ENCODE measurements at regions not wholly inside any gene's neighbourhood (a gene's known extent, or its start where the extent isn't known, plus 50 kb on each side); places are given as distances from the start of the nearest gene placed in this dataset.

DNA sequence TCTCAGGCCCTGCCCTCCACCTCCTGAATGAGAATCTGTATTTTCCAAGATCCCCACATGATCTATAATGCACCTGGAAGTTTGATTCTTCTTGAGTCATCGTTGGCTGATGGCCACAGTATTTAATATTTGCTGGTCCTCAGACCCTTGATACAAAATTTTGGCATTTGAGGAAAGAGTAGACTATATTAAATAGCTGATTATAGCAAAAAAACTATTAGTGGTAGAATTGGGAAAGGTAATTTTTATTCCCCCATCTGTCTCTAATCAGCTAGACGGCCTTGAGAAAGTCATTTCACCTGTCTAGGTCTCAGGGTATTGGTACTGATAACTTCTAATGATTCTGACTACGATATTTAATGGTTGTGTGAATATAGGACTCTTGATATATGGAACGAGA lies 176.8 kb downstream of the BMP2 start:
- Mint-ChIP-seq H3K4me1 (ENCODE audit: low read depth) (no peaks in the 10 kb centered on the region), H3K4me3 (no peak overlapping the region), H3K27ac (no peak overlapping the region), H3K36me3 (ENCODE audit: low read depth) (no peaks in the 10 kb centered on the region), H3K27me3 (peaks cover 2% of the 10 kb centered on the region), H3K9me3 (no peaks in the 10 kb centered on the region)
- intact Hi-C loops (cut with micrococcal nuclease), result loop anchor here (5.0 kb wide), 1 partner anchor 117 kb away; no protein-coding TSS in a partner anchor

- peaks cover 9% of the 10 kb centered on the region for H3K9me3 Mint-ChIP-seq
- peaks cover 20% of the 10 kb centered on the region for H3K4me1 Mint-ChIP-seq (ENCODE audit: low read depth)
- no peak overlapping the region for H3K27ac Mint-ChIP-seq
- H3K27me3 Mint-ChIP-seq, result no peaks in the 10 kb centered on the region
- intact Hi-C loops (cut with micrococcal nuclease), result no loop called here
- H3K4me3 Mint-ChIP-seq, result no peak overlapping the region
- no peaks in the 10 kb centered on the region for H3K36me3 Mint-ChIP-seq (ENCODE audit: low read depth)
These were observed 186.1 kb downstream of the BMP2 start for GRCh38 chr20:6953611-6954010.

GRCh38 chr20:6954219-6954618 lies 186.7 kb downstream of the BMP2 start:
- Mint-ChIP-seq H3K36me3 (ENCODE audit: low read depth) (no peaks in the 10 kb centered on the region), H3K27ac (no peak overlapping the region), H3K4me1 (ENCODE audit: low read depth) (peaks cover 20% of the 10 kb centered on the region), H3K27me3 (no peaks in the 10 kb centered on the region), H3K9me3 (peaks cover 9% of the 10 kb centered on the region), H3K4me3 (no peak overlapping the region)
- intact Hi-C loops (cut with micrococcal nuclease), result no loop called here

DNA sequence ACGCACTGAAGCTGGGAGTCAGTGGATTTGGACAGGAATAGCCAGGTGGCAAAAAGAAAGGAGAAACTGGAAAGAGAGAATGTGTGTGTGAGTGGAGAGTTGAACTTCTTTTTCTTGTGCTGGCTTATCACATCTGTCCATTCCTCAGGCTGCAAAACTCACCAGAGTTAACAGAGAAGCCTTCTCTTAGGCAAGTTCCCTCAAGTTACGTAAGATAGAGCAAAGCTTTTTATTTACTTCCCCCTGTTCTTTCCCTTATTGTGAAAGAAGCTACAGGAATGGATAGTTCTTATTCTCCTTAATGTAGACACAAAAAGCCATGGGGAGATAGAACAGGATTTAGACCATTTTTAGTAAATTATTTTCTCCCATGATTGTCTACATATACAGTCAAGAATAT lies 188.6 kb downstream of the BMP2 start:
- Mint-ChIP-seq H3K9me3 (peaks cover 9% of the 10 kb centered on the region), H3K27me3 (no peaks in the 10 kb centered on the region), H3K36me3 (ENCODE audit: low read depth) (no peaks in the 10 kb centered on the region), H3K27ac (no peak overlapping the region), H3K4me3 (no peak overlapping the region), H3K4me1 (ENCODE audit: low read depth) (peaks cover 20% of the 10 kb centered on the region)
- intact Hi-C loops (cut with micrococcal nuclease), result no loop called here

- H3K27me3 Mint-ChIP-seq, result no peaks in the 10 kb centered on the region
- H3K4me3 Mint-ChIP-seq, result no peak overlapping the region
- peaks cover 4% of the 10 kb centered on the region for H3K9me3 Mint-ChIP-seq
- intact Hi-C loops (cut with micrococcal nuclease), result no loop called here
- H3K27ac Mint-ChIP-seq, result no peak overlapping the region
- no peaks in the 10 kb centered on the region for H3K36me3 Mint-ChIP-seq (ENCODE audit: low read depth)
- H3K4me1 Mint-ChIP-seq (ENCODE audit: low read depth), result peaks cover 20% of the 10 kb centered on the region
These were observed 189.1 kb downstream of the BMP2 start for GRCh38 chr20:6956574-6956973.

DNA sequence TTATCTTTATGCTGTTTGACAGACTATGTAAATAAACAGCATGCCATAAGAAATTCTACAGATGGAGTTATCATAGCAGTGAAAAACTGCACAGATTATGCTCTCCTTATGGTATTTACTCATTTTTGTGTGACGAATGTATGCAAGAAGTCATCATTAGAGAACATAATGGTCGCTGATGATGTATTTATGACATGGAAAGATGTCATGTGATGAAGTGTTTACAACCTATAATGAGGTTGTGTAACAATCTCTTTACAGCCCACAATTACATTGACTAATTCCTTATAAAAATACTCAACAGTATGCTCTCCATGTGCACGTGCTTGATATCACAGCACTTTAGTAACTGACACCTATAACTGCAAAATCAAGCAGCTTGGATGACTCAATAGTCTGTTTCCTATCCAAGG lies 192.4 kb downstream of the BMP2 start:
- H3K4me1 Mint-ChIP-seq (ENCODE audit: low read depth), result peaks cover 20% of the 10 kb centered on the region
- no peak overlapping the region for H3K27ac Mint-ChIP-seq
- no peaks in the 10 kb centered on the region for H3K9me3 Mint-ChIP-seq
- H3K27me3 Mint-ChIP-seq, result no peaks in the 10 kb centered on the region
- intact Hi-C loops (cut with micrococcal nuclease), result no loop called here
- no peaks in the 10 kb centered on the region for H3K36me3 Mint-ChIP-seq (ENCODE audit: low read depth)
- H3K4me3 Mint-ChIP-seq, result no peak overlapping the region

GRCh38 chr20:6966721-6967120 lies 199.2 kb downstream of the BMP2 start:
- intact Hi-C loops (cut with micrococcal nuclease), result no loop called here
- no peaks in the 10 kb centered on the region for H3K4me1 Mint-ChIP-seq (ENCODE audit: low read depth)
- H3K4me3 Mint-ChIP-seq, result no peak overlapping the region
- no peaks in the 10 kb centered on the region for H3K36me3 Mint-ChIP-seq (ENCODE audit: low read depth)
- no peaks in the 10 kb centered on the region for H3K27me3 Mint-ChIP-seq
- H3K9me3 Mint-ChIP-seq, result no peaks in the 10 kb centered on the region
- no peak overlapping the region for H3K27ac Mint-ChIP-seq

DNA sequence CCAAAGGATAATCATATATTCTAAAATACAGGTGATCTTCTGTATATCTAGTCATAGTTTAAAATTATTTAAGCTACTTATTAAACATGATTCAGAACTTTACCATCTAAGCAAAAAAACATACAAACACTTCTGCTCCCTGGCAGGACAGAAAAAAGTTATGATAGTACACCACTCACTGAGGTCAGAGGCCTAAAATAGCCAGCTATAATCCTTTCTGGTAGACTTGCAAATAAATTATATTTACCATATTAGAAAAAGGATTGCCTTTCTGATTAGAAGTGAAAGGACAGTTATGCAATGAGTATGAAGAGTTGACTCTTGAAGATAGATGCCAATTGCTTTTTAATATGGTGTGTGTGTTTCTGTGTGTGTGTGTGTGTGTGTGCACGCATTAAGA lies 207.4 kb downstream of the BMP2 start:
- no peak overlapping the region for H3K27ac Mint-ChIP-seq
- intact Hi-C loops (cut with micrococcal nuclease), result no loop called here
- H3K9me3 Mint-ChIP-seq, result peaks cover 15% of the 10 kb centered on the region
- H3K36me3 Mint-ChIP-seq (ENCODE audit: low read depth), result no peaks in the 10 kb centered on the region
- H3K4me3 Mint-ChIP-seq, result no peak overlapping the region
- no peaks in the 10 kb centered on the region for H3K4me1 Mint-ChIP-seq (ENCODE audit: low read depth)
- no peaks in the 10 kb centered on the region for H3K27me3 Mint-ChIP-seq

- no peaks in the 10 kb centered on the region for H3K4me1 Mint-ChIP-seq (ENCODE audit: low read depth)
- H3K4me3 Mint-ChIP-seq, result no peak overlapping the region
- H3K36me3 Mint-ChIP-seq (ENCODE audit: low read depth), result no peaks in the 10 kb centered on the region
- peaks cover 15% of the 10 kb centered on the region for H3K9me3 Mint-ChIP-seq
- no peak overlapping the region for H3K27ac Mint-ChIP-seq
- intact Hi-C loops (cut with micrococcal nuclease), result no loop called here
- no peaks in the 10 kb centered on the region for H3K27me3 Mint-ChIP-seq
These were observed 207.8 kb downstream of the BMP2 start for GRCh38 chr20:6975311-6975710.

DNA sequence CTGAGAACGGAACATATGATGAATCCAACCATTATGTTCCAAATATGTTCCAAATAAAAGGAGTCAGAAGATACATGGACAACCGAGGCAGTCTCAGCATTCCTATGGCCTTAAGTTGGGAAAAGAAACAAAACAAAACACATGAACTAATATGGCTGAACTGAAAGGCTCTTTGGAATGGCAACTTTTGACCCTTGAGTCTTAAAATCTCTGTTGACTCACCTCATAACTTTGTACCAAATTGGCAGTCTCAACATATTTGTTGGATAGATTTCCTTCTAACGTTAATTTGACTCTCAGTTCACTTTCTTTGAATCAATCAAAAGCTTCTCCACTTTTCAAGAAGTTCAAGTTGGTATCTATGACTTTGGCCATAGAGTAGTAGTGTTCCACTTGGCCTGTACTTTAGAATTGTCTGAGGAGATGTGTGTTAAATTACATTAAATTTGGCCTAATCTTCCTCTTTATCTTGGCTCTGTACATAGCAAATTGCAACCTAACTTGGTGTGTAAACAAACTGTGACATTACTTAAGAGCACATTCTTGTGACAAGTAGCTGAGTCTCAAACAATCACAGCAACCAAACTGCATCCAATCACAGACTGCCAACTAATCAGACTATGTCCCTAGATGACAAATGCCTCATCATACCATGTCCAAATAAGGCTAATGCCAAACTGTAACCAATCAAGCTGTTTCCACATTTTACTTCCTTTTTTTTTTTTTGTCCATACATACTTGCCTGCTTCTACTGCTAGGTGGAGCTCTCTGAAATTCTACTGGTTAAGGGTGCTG lies 208.8 kb downstream of the BMP2 start:
- H3K27me3 Mint-ChIP-seq, result no peaks in the 10 kb centered on the region
- peaks cover 15% of the 10 kb centered on the region for H3K9me3 Mint-ChIP-seq
- no peaks in the 10 kb centered on the region for H3K36me3 Mint-ChIP-seq (ENCODE audit: low read depth)
- intact Hi-C loops (cut with micrococcal nuclease), result no loop called here
- no peaks in the 10 kb centered on the region for H3K4me1 Mint-ChIP-seq (ENCODE audit: low read depth)
- no peak overlapping the region for H3K27ac Mint-ChIP-seq
- no peak overlapping the region for H3K4me3 Mint-ChIP-seq

GRCh38 chr20:6979621-6980020 lies 212.1 kb downstream of the BMP2 start:
- Mint-ChIP-seq H3K27me3 (no peaks in the 10 kb centered on the region), H3K4me1 (ENCODE audit: low read depth) (no peaks in the 10 kb centered on the region), H3K36me3 (ENCODE audit: low read depth) (no peaks in the 10 kb centered on the region), H3K27ac (no peak overlapping the region), H3K4me3 (no peak overlapping the region), H3K9me3 (peaks cover 15% of the 10 kb centered on the region)
- intact Hi-C loops (cut with micrococcal nuclease), result no loop called here

DNA sequence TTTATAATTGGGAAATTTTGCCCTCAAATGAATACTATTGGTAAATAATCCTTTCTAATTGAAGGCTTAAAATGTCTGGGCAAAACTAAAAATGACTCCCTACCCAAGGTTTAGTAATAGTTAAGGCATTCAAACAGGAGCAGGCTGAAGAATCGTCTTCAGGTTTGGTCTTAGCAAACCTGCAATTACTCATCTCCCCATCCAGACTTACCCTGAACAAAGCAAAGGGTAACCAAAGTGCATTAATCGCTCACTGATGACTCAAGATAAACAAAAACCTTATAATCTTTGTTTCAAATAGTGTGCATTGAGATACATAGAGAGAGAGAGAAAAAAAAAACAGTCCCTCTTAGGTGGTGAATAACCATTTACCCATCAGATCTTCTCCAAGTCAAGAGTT lies 225.5 kb downstream of the BMP2 start:
- Mint-ChIP-seq H3K27me3 (no peaks in the 10 kb centered on the region), H3K9me3 (no peaks in the 10 kb centered on the region), H3K4me1 (ENCODE audit: low read depth) (no peaks in the 10 kb centered on the region), H3K4me3 (no peak overlapping the region), H3K36me3 (ENCODE audit: low read depth) (no peaks in the 10 kb centered on the region), H3K27ac (no peak overlapping the region)
- intact Hi-C loops (cut with micrococcal nuclease), result no loop called here

- Mint-ChIP-seq H3K9me3 (no peaks in the 10 kb centered on the region), H3K27ac (no peak overlapping the region), H3K27me3 (no peaks in the 10 kb centered on the region), H3K36me3 (ENCODE audit: low read depth) (no peaks in the 10 kb centered on the region), H3K4me3 (no peak overlapping the region), H3K4me1 (ENCODE audit: low read depth) (no peaks in the 10 kb centered on the region)
- intact Hi-C loops (cut with micrococcal nuclease), result no loop called here
These were observed 226.0 kb downstream of the BMP2 start for GRCh38 chr20:6993511-6993910.

DNA sequence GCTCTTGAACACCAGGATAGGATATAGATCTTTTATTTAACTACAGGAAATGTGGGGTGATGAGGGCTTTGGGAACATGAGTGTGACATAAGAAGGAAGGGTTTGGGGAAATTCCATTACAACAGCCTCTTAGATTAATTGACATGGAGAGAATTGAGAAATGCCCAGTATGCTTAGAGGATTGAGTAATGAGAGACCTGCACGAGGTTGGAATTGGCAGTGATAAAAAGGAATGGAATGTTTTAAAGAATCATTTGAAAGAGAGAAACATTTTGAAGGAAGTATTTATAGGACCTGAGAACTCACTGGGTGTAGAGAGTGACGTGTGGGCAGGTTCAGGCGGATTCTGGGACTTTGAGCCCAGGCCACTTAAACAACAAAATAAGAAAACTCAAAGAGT lies 227.0 kb downstream of the BMP2 start:
- no peaks in the 10 kb centered on the region for H3K27me3 Mint-ChIP-seq
- H3K4me3 Mint-ChIP-seq, result no peak overlapping the region
- H3K4me1 Mint-ChIP-seq (ENCODE audit: low read depth), result no peaks in the 10 kb centered on the region
- no peaks in the 10 kb centered on the region for H3K9me3 Mint-ChIP-seq
- no peaks in the 10 kb centered on the region for H3K36me3 Mint-ChIP-seq (ENCODE audit: low read depth)
- no peak overlapping the region for H3K27ac Mint-ChIP-seq
- intact Hi-C loops (cut with micrococcal nuclease), result no loop called here

DNA sequence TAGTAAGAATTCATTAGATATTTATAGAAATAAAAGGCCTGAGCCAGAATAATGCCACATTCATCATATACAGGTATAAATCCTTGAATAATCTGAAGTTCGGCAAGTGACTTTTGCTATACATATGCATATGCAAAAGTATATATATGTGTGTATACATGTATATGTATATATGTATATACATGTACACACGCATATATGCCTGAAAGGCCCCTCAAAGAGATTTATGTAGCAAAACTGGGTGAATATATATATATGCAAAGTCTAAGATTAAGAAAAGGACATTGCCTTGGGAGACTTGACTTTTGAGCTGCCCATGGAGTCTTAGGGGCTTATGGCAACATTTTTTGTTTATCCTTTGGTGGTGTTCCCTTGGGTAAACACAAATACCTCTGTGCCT lies 231.4 kb downstream of the BMP2 start:
- Mint-ChIP-seq H3K4me3 (no peak overlapping the region), H3K27me3 (no peaks in the 10 kb centered on the region), H3K4me1 (ENCODE audit: low read depth) (no peaks in the 10 kb centered on the region), H3K36me3 (ENCODE audit: low read depth) (no peaks in the 10 kb centered on the region), H3K27ac (no peak overlapping the region), H3K9me3 (no peaks in the 10 kb centered on the region)
- intact Hi-C loops (cut with micrococcal nuclease), result no loop called here
